GM21786 (cell line): ENCODE measurements at regions not wholly inside any gene's neighbourhood (a gene's known extent, or its start where the extent isn't known, plus 50 kb on each side); places are given as distances from the start of the nearest gene placed in this dataset.

Source experiments
- ATAC-seq: cut with Tn5 transposase; IDR thresholded peaks from one replicate; pipeline ENCODE4 v1.9.1; 2021; ENCODE audit not compliant: unreplicated experiment

GRCh38 chr15:97077975-97078374 is 747.5 kb downstream of the NR2F2 start:
- no peak for ATAC-seq

- ATAC-seq, result no peak
These were observed 748.1 kb downstream of the NR2F2 start for GRCh38 chr15:97078591-97078990.

- no peak for ATAC-seq
These were observed 751.2 kb downstream of the NR2F2 start for GRCh38 chr15:97081666-97082226.

GRCh38 chr15:97082830-97083229 is 752.3 kb downstream of the NR2F2 start:
- no peak for ATAC-seq

- ATAC-seq, result no peak
These were observed 754.1 kb downstream of the NR2F2 start for GRCh38 chr15:97084650-97085049.

- ATAC-seq, result no peak
These were observed 755.2 kb downstream of the NR2F2 start for GRCh38 chr15:97085731-97086130.

- ATAC-seq, result no peak
These were observed 756.7 kb downstream of the NR2F2 start for GRCh38 chr15:97087006-97087741.

- no peak for ATAC-seq
These were observed 760.6 kb downstream of the NR2F2 start for GRCh38 chr15:97091093-97091492.

- ATAC-seq, result no peak
These were observed 762.2 kb downstream of the NR2F2 start for GRCh38 chr15:97092656-97093055.

GRCh38 chr15:97096303-97096835 is 765.9 kb downstream of the NR2F2 start:
- no peak for ATAC-seq

- no peak for ATAC-seq
These were observed 768.5 kb downstream of the NR2F2 start for GRCh38 chr15:97099040-97099439.

- ATAC-seq, result no peak
These were observed 771.1 kb downstream of the NR2F2 start for GRCh38 chr15:97101572-97101971.

GRCh38 chr15:97114900-97115760 is 784.6 kb downstream of the NR2F2 start:
- no peak for ATAC-seq

GRCh38 chr15:97115761-97116070 is 785.2 kb downstream of the NR2F2 start:
- no peak for ATAC-seq

GRCh38 chr15:97124790-97125189 is 794.3 kb downstream of the NR2F2 start:
- no peak for ATAC-seq

- ATAC-seq, result no peak
These were observed 796.2 kb downstream of the NR2F2 start for GRCh38 chr15:97126553-97127233.

- no peak for ATAC-seq
These were observed 799.2 kb downstream of the NR2F2 start for GRCh38 chr15:97129674-97130073.

- no peak for ATAC-seq
These were observed 809.7 kb downstream of the NR2F2 start for GRCh38 chr15:97140216-97140615.

GRCh38 chr15:97141360-97141759 is 810.9 kb downstream of the NR2F2 start:
- no peak for ATAC-seq

GRCh38 chr15:97141871-97142270 is 811.4 kb downstream of the NR2F2 start:
- ATAC-seq, result no peak
